Neural cell (in vitro differentiated cells): ENCODE measurements at regions not wholly inside any gene's neighbourhood (a gene's known extent, or its start where the extent isn't known, plus 50 kb on each side); places are given as distances from the start of the nearest gene placed in this dataset.

Experiments
- CTCF ChIP-seq: fragments of 450-650 bp; IDR thresholded peaks from 2 replicates; pipeline ENCODE4 v1.5.1; 2014; ENCODE audit warnings: antibody characterized with exemption, mild to moderate bottlenecking, moderate library complexity; ENCODE audit not compliant: poor library complexity, severe bottlenecking
- EP300 ChIP-seq: fragments of 450-650 bp; conservative IDR thresholded peaks from 2 replicates; pipeline ENCODE4 v1.6.1; 2014; ENCODE audit warnings: antibody characterized with exemption, mild to moderate bottlenecking, moderate library complexity; ENCODE audit not compliant: poor library complexity, severe bottlenecking
- EZH2 ChIP-seq: fragments of 200-600, 300-800 bp; shearing (Covaris generic), sonication (generic); IDR thresholded peaks from 2 replicates; pipeline ENCODE4 v1.6.1; 2014; ENCODE audit warnings: antibody characterized with exemption, low read length, borderline replicate concordance, mild to moderate bottlenecking; ENCODE audit not compliant: insufficient read depth, poor library complexity, severe bottlenecking
- POLR2AphosphoS5 ChIP-seq: IDR thresholded peaks from 2 replicates; pipeline ENCODE4 v1.6.1; 2012
- RAD21 ChIP-seq: fragments of 450-650 bp; conservative IDR thresholded peaks from 2 replicates; pipeline ENCODE4 v1.6.1; 2014; ENCODE audit warnings: antibody characterized with exemption, mild to moderate bottlenecking, moderate library complexity

- TF ChIP-seq CTCF (no peak), EP300 (no peak), POLR2AphosphoS5 (no peak), RAD21 (no peak), EZH2 (no peak)
Measured at GRCh38 chr6:66340736-66341135, 633.7 kb upstream of the EYS start.
